ENCODE measurements at regions not wholly inside any gene's neighbourhood (a gene's known extent, or its start where the extent isn't known, plus 50 kb on each side); places are given as distances from the start of the nearest gene placed in this dataset.
"Not testable (repeated sequence)": the region's sequence is repeated elsewhere in the genome, so short reads cannot be mapped to it uniquely, and the experiment has no call there.

- peak; percentile 48 for DNase-seq (ENCODE audit: low read depth)
These were observed 278.0 kb downstream of the KLF5 start for GRCh38 chr13:73336773-73337172.

- no peak for DNase-seq (ENCODE audit: low read depth)
These were observed 277.1 kb downstream of the KLF5 start for GRCh38 chr13:73335944-73336343.

DNA sequence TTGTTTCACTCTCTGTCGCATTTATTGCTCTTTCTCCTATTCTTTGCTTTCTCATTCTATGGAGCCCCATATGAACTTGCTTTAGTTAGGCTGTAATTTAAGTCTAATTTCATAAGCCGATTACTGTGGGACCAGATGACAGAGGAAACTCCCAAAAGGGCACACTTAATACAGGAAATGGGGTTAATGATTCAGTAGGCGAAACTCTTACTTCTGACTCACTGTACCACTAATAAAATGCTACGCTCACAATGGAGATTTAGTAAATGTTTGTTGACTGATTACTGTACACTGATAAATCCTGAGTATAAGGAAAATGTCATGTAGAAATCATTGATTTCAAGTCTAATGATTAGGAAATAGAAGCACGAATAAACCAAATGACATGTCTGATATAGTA, 276.4 kb downstream of the KLF5 start:
- peak; percentile 94 for DNase-seq (ENCODE audit: low read depth)

- peak; percentile 80 for DNase-seq (ENCODE audit: low read depth)
These were observed 275.6 kb downstream of the KLF5 start for GRCh38 chr13:73334445-73334844.

GRCh38 chr13:73331556-73331955, 272.8 kb downstream of the KLF5 start:
- DNase-seq (ENCODE audit: low read depth): no peak

DNA sequence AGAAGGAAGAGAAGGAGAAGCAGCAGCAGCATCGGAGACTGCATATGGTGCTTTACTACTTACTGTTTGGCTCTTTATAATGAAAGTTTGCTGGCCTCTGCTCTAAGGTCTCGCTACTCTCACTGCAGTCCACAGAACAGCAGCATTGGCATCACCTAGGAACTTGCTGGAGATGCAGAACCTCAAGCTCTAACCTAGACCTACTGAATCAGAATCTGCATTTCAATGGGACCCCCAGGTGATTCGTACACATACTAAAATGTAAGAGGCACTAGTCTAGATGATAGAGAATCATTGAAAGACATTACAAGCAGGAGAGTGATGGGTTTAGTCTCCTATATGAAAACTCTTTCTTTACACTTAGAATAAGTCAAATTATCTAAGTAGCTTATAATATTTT, 270.6 kb downstream of the KLF5 start:
- DNase-seq (ENCODE audit: low read depth): no peak

GRCh38 chr13:73327579-73327978, 268.8 kb downstream of the KLF5 start:
- no peak for DNase-seq (ENCODE audit: low read depth)

- peak; percentile 71 for DNase-seq (ENCODE audit: low read depth)
These were observed 267.1 kb downstream of the KLF5 start for GRCh38 chr13:73325723-73326558.

DNA sequence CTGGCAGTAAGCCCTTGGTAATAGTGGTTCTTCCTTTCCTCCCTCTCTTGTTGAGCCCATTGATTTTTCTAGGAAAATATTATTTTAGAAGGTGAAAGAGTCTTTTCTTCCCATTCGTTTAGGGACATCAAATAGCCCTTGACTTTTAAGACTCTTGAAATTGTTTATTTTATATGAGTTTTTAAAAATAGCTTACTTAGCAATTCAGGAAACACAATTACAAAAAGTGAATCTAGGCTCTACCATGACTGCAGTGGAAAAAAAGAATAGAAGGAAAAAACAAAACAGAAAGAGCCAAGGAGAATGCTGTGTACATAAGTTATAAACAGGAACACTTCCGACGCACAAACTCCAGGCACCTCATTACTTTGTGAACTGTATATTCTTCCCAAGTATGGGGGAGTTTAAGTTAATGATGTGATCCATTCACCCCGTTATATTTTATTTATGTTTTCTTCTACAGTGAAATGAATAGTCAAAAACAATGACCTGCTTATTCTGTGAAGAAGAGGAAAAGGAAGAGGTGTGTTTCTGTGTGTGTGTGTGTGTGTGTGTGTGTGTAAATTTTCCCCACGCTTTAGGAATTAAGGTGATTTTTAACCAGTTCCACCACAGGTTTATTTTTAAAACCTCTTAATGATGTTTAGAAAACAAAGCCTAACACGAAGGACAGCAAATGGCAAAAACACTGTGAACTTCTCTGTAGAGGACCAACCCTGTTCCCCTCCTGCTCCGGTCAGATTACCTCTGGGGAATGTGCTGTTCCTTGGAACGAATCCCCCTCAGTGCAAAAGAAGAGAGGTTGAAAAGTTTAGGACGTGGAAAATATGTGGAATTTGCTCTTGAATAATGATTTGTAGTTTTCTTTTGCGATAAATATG, 266.3 kb downstream of the KLF5 start:
- no peak for DNase-seq (ENCODE audit: low read depth)

DNA sequence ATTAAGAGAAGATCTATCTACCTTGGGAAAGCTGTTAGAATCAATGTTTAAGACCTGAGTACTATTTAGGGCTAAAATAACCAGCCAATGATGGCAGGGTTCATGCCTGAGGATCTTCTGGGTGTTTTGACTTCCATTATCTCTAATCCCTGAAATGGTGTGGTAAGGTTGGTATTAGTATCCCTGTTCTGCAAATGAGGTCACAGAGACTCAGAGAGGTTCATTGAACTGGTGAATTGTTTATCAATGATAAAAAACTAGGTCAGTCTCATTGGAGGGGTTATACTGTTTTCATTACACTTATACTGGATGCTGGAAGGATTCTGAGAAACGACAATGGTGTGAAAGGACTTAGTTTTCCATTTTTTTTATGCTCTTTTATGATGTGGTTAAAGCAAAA, 264.8 kb downstream of the KLF5 start:
- DNase-seq (ENCODE audit: low read depth): no peak

GRCh38 chr13:73321043-73321442, 262.2 kb downstream of the KLF5 start:
- no peak for DNase-seq (ENCODE audit: low read depth)

DNA sequence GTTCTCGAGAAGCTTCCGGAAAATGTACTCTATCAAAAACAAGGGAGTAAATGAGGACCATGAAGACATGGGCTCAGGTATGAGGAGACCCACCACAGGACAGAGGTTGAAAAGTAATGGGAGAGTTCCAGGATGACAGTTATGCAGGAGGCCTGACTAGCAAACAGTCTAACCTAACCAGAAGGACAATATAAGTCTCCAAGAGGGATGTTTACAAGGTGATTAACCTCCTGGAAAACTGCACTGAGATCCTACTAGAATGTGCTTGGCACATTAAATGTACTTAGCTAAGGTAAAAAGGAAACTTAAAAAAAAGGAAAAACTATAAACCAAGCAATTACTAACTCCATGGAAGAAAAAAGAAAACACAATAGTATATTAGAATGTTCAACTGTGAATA, 258.3 kb downstream of the KLF5 start:
- no peak for DNase-seq (ENCODE audit: low read depth)

DNA sequence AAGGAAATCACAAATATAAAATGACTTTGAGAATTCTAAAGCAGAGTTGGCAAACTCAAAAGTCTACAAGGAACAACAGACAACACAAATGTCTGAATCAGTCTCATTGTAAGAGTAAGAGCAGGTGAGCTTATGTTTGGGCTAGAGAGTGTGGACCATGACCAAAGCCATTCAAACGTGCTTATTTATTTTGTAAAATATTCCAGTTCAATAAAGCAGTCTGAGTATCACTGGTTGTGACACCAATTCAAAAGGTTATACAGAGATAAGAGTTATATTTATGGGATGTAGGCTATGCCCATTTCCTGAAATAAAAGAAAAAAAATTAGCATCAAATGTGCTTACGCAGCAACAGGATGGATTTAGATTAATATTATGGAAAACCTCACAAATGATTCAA, 251.6 kb downstream of the KLF5 start:
- no peak for DNase-seq (ENCODE audit: low read depth)

- peak; percentile 47 for DNase-seq (ENCODE audit: low read depth)
These were observed 248.7 kb downstream of the KLF5 start for GRCh38 chr13:73307481-73307880.

- DNase-seq (ENCODE audit: low read depth): no peak
These were observed 247.9 kb downstream of the KLF5 start for GRCh38 chr13:73306688-73307087.

GRCh38 chr13:73304442-73304841, 245.6 kb downstream of the KLF5 start:
- DNase-seq (ENCODE audit: low read depth): no peak

GRCh38 chr13:73303851-73304250, 245.0 kb downstream of the KLF5 start:
- peak; percentile 93 for DNase-seq (ENCODE audit: low read depth)

DNA sequence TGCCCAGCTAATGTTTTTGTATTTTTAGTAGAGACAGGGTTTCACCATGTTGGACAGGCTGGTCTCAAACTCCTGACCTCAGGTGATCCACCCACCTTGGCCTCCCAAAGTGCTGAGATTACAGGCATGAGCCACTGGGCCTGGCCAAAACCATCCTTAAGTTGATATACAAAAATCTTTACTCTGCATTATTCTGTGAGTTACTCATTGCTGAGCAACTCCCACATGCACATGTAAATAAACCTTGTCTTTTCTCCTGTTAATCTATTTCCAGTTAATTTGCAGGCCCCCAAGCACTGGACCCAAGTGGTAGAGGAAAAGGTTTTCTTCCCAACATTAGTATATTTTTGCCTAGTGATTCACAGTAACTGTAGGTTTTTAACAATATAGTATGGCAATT, 242.8 kb downstream of the KLF5 start:
- DNase-seq (ENCODE audit: low read depth): not testable (repeated sequence)

GRCh38 chr13:73300718-73301425, 242.1 kb downstream of the KLF5 start:
- DNase-seq (ENCODE audit: low read depth): no peak

DNA sequence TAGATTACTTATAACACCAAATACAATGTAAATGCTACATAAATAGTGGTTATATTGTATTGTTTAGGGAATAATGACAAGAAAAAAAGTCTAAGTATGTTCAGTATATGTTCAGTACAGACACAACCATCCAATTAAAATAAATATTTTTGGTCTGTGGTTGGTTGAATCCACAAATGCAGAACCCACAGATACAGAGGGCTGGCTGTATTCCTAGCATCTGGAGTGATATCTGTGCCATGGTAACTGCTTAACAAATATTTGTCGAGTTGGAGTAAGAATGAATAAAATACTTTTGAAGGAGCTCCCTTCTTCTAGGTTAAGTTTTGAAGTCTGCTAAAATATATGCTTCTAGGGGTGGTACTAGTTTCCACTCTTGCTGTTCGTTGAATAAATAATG, 241.0 kb downstream of the KLF5 start:
- no peak for DNase-seq (ENCODE audit: low read depth)

DNA sequence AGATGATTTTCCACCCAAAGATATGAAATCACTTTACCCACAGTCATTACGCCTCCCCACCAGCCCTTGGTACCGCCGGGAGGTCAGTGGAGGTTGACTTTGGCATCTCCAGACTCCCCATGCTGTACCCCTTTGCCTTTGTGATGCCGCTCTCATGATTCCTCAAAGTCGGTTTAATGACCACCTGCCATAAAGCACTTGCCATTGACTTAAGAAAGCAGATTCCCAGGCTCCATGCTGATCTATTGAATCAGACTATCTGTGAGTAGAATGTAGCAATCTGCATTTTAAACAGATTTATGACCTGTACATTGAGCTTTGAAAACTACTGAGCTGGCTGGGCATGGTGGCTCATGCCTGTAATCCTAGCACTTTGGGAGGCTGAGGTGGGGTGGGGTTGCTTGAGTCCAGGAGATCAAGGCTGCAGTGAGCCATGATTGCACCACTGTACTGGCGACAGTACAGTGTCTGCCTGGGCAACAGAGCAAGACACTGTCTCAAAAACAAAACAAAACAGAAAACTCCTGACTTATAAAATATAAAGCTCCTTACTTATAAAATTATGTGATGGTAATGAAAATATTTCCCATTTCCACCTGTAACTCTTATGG, 235.2 kb downstream of the KLF5 start:
- no peak for DNase-seq (ENCODE audit: low read depth)

GRCh38 chr13:73292127-73292526, 233.3 kb downstream of the KLF5 start:
- DNase-seq (ENCODE audit: low read depth): no peak

Data from ELR (cell line).